ENCODE measurements at regions not wholly inside any gene's neighbourhood (a gene's known extent, or its start where the extent isn't known, plus 50 kb on each side); places are given as distances from the start of the nearest gene placed in this dataset.

DNA sequence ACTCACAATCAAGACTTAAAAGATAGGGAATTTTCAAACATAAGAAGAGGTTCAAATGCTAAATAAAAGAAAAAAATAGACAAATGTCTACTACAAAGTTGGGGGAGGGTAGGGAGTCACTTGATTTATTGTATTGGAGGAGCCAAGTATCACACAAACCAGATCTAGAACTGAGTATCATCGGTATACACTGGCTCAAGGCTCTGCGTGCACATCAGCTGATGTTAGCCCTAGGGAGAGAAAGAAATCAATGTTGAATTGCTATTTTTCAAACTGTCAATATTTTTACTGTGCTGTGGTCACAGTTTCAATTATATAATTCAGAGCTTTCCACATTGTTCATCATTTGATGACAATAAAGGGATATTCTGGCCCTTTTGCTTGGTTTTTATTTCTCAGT is 54.9 kb upstream of the RXFP2 start:
- Histone ChIP-seq H3K4me3 (no peak overlapping the region), H3K9me3 (replicated peaks) (peaks cover 19% of the 10 kb centered on the region), H3K4me1 (no peaks in the 10 kb centered on the region), H3K36me3 (no peaks in the 10 kb centered on the region), H3K27me3 (ENCODE audit: low read depth) (peaks cover 8% of the 10 kb centered on the region), H3K27ac (replicated peaks) (no peak overlapping the region)
- no peak for DNase-seq
- intact Hi-C loops (cut with micrococcal nuclease) = no loop called here
- TF ChIP-seq, protein P1, sequence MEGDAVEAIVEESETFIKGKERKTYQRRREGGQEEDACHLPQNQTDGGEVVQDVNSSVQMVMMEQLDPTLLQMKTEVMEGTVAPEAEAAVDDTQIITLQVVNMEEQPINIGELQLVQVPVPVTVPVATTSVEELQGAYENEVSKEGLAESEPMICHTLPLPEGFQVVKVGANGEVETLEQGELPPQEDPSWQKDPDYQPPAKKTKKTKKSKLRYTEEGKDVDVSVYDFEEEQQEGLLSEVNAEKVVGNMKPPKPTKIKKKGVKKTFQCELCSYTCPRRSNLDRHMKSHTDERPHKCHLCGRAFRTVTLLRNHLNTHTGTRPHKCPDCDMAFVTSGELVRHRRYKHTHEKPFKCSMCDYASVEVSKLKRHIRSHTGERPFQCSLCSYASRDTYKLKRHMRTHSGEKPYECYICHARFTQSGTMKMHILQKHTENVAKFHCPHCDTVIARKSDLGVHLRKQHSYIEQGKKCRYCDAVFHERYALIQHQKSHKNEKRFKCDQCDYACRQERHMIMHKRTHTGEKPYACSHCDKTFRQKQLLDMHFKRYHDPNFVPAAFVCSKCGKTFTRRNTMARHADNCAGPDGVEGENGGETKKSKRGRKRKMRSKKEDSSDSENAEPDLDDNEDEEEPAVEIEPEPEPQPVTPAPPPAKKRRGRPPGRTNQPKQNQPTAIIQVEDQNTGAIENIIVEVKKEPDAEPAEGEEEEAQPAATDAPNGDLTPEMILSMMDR (IDR thresholded peaks at IDR 0.05; ENCODE audit: borderline replicate concordance) = no peak

- no peak overlapping the region for H3K4me3 ChIP-seq
- peaks cover 19% of the 10 kb centered on the region for H3K9me3 ChIP-seq (replicated peaks)
- H3K27ac ChIP-seq (replicated peaks) = no peak overlapping the region
- TF ChIP-seq, protein P1 (IDR thresholded peaks at IDR 0.05; ENCODE audit: borderline replicate concordance) = no peak
- H3K36me3 ChIP-seq = no peaks in the 10 kb centered on the region
- intact Hi-C loops (cut with micrococcal nuclease) = no loop called here
- peaks cover 8% of the 10 kb centered on the region for H3K27me3 ChIP-seq (ENCODE audit: low read depth)
- DNase-seq = no peak
- no peaks in the 10 kb centered on the region for H3K4me1 ChIP-seq
Measured at GRCh38 chr13:31686670-31687425, 52.5 kb upstream of the RXFP2 start.

Measured in left ventricle myocardium inferior (tissue), 1 donor.